Lower lobe of right lung (tissue), 2 donors: ENCODE measurements at regions not wholly inside any gene's neighbourhood (a gene's known extent, or its start where the extent isn't known, plus 50 kb on each side); places are given as distances from the start of the nearest gene placed in this dataset.

Source experiments
- ATAC-seq, 2 donors: fragments of 200-7000 bp; cut with Tn5 transposase; one replicate each; pipeline ENCODE4 v1.9.1; 2020 to 2022; ENCODE audit warnings: mild to moderate bottlenecking in 2 of 2, moderate library complexity in 2 of 2
- DNase-seq: peaks from one replicate; pipeline ENCODE4 v3.0.0-alpha.2; 2020
- H3K27ac ChIP-seq: fragments of 200-600 bp; one replicate; pipeline ENCODE4 v1.8.0; 2022
- H3K27me3 ChIP-seq: fragments of 200-600 bp; one replicate; pipeline ENCODE4 v1.8.0; 2022; ENCODE audit warnings: low read depth
- H3K36me3 ChIP-seq: fragments of 200-600 bp; one replicate; pipeline ENCODE4 v1.8.0; 2022; ENCODE audit warnings: mild to moderate bottlenecking
- H3K4me1 ChIP-seq: fragments of 200-600 bp; one replicate; pipeline ENCODE4 v1.8.0; 2022
- H3K4me3 ChIP-seq: fragments of 200-600 bp; one replicate; pipeline ENCODE4 v1.8.0; 2022; ENCODE audit warnings: mild to moderate bottlenecking
- H3K9me3 ChIP-seq: fragments of 200-600 bp; one replicate; pipeline ENCODE4 v1.8.0; 2022
- CTCF ChIP-seq: fragments of 200-600 bp; IDR thresholded peaks from one replicate; pipeline ENCODE4 v1.8.0; 2022; ENCODE audit warnings: antibody characterized with exemption, mild to moderate bottlenecking
- intact Hi-C: fragments of 100-400 bp; cut with DNase I; formaldehyde crosslinking; loops from one replicate; pipeline ENCODE4 v1.11.0; 2022
- donor health status: DM: no; HTN: yes; CAD: no; lungs with severe emphysema.

- Histone ChIP-seq H3K4me3 (no peak overlapping the region), H3K27me3 (no peaks in the 10 kb centered on the region), H3K9me3 (no peaks in the 10 kb centered on the region), H3K36me3 (no peaks in the 10 kb centered on the region), H3K27ac (no peak overlapping the region), H3K4me1 (no peaks in the 10 kb centered on the region)
- intact Hi-C loops: no loop called here
- no peak for TF ChIP-seq CTCF
- no peak for ATAC-seq
- no peak for DNase-seq
Observed at GRCh38 chr4:161249779-161250440, 913.9 kb downstream of the FSTL5 start.

- no peak for TF ChIP-seq CTCF
Observed at GRCh38 chr4:161248880-161249279, 914.9 kb downstream of the FSTL5 start.

GRCh38 chr4:161247831-161248230, 916.0 kb downstream of the FSTL5 start:
- no peaks in the 10 kb centered on the region for H3K36me3 ChIP-seq
- H3K27ac ChIP-seq: no peak overlapping the region
- no peaks in the 10 kb centered on the region for H3K9me3 ChIP-seq
- no peak for DNase-seq
- ATAC-seq: no peak
- H3K4me3 ChIP-seq: no peak overlapping the region
- no peaks in the 10 kb centered on the region for H3K27me3 ChIP-seq
- no peak for TF ChIP-seq CTCF
- H3K4me1 ChIP-seq: no peaks in the 10 kb centered on the region
- intact Hi-C loops: no loop called here

More at GRCh38 chr4:161248880-161249279, 914.9 kb downstream of the FSTL5 start:
- Histone ChIP-seq H3K4me1 (no peaks in the 10 kb centered on the region), H3K27me3 (no peaks in the 10 kb centered on the region), H3K9me3 (no peaks in the 10 kb centered on the region), H3K36me3 (no peaks in the 10 kb centered on the region), H3K4me3 (no peak overlapping the region), H3K27ac (no peak overlapping the region)
- intact Hi-C loops: no loop called here
- ATAC-seq (peak in 1 of 2 donors; percentile 14), DNase-seq (no peak)

GRCh38 chr4:161238033-161238432, 925.8 kb downstream of the FSTL5 start:
- Histone ChIP-seq H3K9me3 (no peaks in the 10 kb centered on the region), H3K27me3 (no peaks in the 10 kb centered on the region), H3K4me3 (no peak overlapping the region), H3K27ac (no peak overlapping the region), H3K36me3 (no peaks in the 10 kb centered on the region), H3K4me1 (no peaks in the 10 kb centered on the region)
- intact Hi-C loops: no loop called here
- no peak for TF ChIP-seq CTCF
- ATAC-seq (no peak), DNase-seq (no peak)

- Histone ChIP-seq H3K4me1 (no peaks in the 10 kb centered on the region), H3K4me3 (no peak overlapping the region), H3K27me3 (no peaks in the 10 kb centered on the region), H3K27ac (no peak overlapping the region), H3K36me3 (no peaks in the 10 kb centered on the region), H3K9me3 (no peaks in the 10 kb centered on the region)
- ATAC-seq (no peak), DNase-seq (no peak)
- intact Hi-C loops: no loop called here
- no peak for TF ChIP-seq CTCF
Observed at GRCh38 chr4:161237495-161237894, 926.3 kb downstream of the FSTL5 start.
